ENCODE measurements at regions not wholly inside any gene's neighbourhood (a gene's known extent, or its start where the extent isn't known, plus 50 kb on each side); places are given as distances from the start of the nearest gene placed in this dataset.

DNA sequence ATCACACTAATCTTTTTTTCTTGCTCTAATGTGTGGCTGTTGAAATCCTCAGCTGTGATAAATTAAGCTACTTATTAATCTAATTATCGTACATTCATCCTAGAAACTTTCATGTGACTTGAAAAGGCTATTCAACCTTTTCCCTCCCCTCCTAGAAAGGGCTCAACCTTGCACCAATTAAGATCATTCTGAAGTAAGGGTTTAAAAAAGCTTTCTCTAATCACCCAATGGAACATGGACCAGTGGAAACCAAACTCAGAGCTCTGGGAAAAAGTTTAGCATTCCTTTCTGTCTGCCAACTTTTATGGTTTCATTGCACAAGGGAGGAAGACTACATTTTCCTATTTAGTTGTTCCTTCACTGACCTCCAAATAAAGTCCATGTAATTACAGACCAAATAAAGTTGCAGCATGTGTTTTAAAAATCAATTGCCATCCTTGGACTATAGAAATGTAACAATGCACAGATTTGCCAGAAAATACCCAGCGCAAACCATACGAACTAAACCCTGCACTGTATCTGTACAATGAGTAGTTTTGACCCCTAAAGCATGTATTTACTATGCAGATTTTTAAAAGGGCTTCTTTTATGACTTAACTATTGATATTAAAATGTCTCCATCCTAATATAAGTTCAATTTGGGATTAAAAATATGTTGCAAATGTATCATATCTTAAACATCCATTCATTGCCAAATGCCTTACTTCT is 142.6 kb upstream of the OTX2 start:
- no peaks in the 10 kb centered on the region for H3K9me3 Mint-ChIP-seq
- H3K36me3 Mint-ChIP-seq (ENCODE audit: low read depth), result no peaks in the 10 kb centered on the region
- H3K27me3 Mint-ChIP-seq (ENCODE audit: low read depth), result no peaks in the 10 kb centered on the region
- H3K4me1 Mint-ChIP-seq (ENCODE audit: low read depth), result no peaks in the 10 kb centered on the region
- no peak overlapping the region for H3K27ac Mint-ChIP-seq
- no peak overlapping the region for H3K4me3 Mint-ChIP-seq

- no peaks in the 10 kb centered on the region for H3K36me3 Mint-ChIP-seq (ENCODE audit: low read depth)
- no peak overlapping the region for H3K27ac Mint-ChIP-seq
Observed at GRCh38 chr14:56949828-56950227, 139.5 kb upstream of the OTX2 start.

DNA sequence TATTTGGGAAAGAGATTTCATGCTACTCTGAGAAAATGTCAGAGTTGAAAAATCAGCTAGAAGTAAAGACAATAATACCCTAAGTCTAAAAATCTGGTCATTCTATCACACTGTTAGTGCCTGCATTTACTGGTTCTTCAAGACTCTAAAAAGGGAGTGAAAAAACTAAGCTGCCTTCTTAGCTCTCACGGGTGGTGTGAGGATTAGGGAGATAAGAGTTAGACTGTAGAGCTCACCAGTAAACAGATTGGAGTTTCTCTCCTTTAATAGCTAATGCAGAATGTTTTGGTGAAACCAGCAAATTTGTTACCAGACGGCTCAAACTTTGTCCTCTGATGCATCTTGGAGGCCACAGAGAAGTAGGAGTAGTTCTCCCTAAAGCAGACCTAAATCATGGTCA is 135.0 kb upstream of the OTX2 start:
- Mint-ChIP-seq H3K9me3 (no peaks in the 10 kb centered on the region), H3K27ac (no peak overlapping the region), H3K27me3 (ENCODE audit: low read depth) (no peaks in the 10 kb centered on the region), H3K4me1 (ENCODE audit: low read depth) (no peaks in the 10 kb centered on the region), H3K4me3 (no peak overlapping the region), H3K36me3 (ENCODE audit: low read depth) (no peaks in the 10 kb centered on the region)

More at GRCh38 chr14:56949828-56950227, 139.5 kb upstream of the OTX2 start:
- Mint-ChIP-seq H3K9me3 (no peaks in the 10 kb centered on the region), H3K27me3 (ENCODE audit: low read depth) (no peaks in the 10 kb centered on the region), H3K4me3 (no peak overlapping the region), H3K4me1 (ENCODE audit: low read depth) (no peaks in the 10 kb centered on the region)

GRCh38 chr14:56944397-56944796 is 134.1 kb upstream of the OTX2 start:
- H3K27me3 Mint-ChIP-seq (ENCODE audit: low read depth), result no peaks in the 10 kb centered on the region
- no peaks in the 10 kb centered on the region for H3K36me3 Mint-ChIP-seq (ENCODE audit: low read depth)
- H3K9me3 Mint-ChIP-seq, result peaks cover 2% of the 10 kb centered on the region
- no peaks in the 10 kb centered on the region for H3K4me1 Mint-ChIP-seq (ENCODE audit: low read depth)
- H3K4me3 Mint-ChIP-seq, result no peak overlapping the region
- H3K27ac Mint-ChIP-seq, result no peak overlapping the region

GRCh38 chr14:56933446-56933845 is 123.2 kb upstream of the OTX2 start:
- no peaks in the 10 kb centered on the region for H3K36me3 Mint-ChIP-seq (ENCODE audit: low read depth)
- no peaks in the 10 kb centered on the region for H3K4me1 Mint-ChIP-seq (ENCODE audit: low read depth)
- no peak overlapping the region for H3K27ac Mint-ChIP-seq
- no peaks in the 10 kb centered on the region for H3K9me3 Mint-ChIP-seq
- H3K4me3 Mint-ChIP-seq, result no peak overlapping the region
- H3K27me3 Mint-ChIP-seq (ENCODE audit: low read depth), result no peaks in the 10 kb centered on the region

DNA sequence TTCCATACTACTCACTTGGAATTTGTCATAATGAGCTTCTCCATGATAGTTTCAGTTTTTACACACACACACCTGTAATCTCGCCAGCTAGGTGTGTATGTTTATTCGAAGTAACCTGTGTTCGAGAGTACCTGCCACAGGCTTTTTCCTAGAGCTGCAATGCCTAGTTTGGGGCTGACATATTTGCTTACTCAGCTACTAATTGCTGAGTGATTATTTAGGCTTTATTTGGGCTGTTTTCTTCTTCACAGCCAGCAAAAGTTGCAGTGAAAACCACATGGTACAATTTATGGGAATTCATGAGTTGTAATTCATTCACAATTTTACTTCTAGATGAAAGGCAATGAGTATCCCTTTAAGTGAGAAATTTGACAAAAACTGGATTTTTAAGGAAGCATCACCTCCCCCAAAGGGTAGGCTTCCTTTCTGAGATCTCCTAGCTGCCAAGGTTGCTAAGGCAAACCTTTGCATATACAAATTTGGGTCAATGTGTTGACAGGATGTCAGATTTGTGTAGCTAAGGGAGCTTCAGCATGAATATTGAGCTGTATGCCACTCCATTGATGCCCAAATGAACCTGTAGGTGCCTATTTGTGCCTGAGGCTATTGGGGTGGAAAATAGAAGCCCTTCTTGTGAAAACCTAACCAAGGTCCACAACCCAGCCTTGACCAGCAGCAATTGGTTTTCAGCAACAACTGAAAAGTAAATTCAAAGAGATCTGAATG is 108.7 kb upstream of the OTX2 start:
- Mint-ChIP-seq H3K4me1 (ENCODE audit: low read depth) (no peaks in the 10 kb centered on the region), H3K27me3 (ENCODE audit: low read depth) (no peaks in the 10 kb centered on the region), H3K4me3 (no peak overlapping the region), H3K36me3 (ENCODE audit: low read depth) (no peaks in the 10 kb centered on the region), H3K27ac (no peak overlapping the region), H3K9me3 (no peaks in the 10 kb centered on the region)

GRCh38 chr14:56905282-56905681 is 95.0 kb upstream of the OTX2 start:
- Mint-ChIP-seq H3K27me3 (ENCODE audit: low read depth) (peaks cover 7% of the 10 kb centered on the region), H3K27ac (no peak overlapping the region), H3K36me3 (ENCODE audit: low read depth) (no peaks in the 10 kb centered on the region), H3K9me3 (no peaks in the 10 kb centered on the region), H3K4me1 (ENCODE audit: low read depth) (no peaks in the 10 kb centered on the region), H3K4me3 (no peak overlapping the region)

GRCh38 chr14:56903304-56903969 is 93.2 kb upstream of the OTX2 start:
- no peaks in the 10 kb centered on the region for H3K36me3 Mint-ChIP-seq (ENCODE audit: low read depth)

DNA sequence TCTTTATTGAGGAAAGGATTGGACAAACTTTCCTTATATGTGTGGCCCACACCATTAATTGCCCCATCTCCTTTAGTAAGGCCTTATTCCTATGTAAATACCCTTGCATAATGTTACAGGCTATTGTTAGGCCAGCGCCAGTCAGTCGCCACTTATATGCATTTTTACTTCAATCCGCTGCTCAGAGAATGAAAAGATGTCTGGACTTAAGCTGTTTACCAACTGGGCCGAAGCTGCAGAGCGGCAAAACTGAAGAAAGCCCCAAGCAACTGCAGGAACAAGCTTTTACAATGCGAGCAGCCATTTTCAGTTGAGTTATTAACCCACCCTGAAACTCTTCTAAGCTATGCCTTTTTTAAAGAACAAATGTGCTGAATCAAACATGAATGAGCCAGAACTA is 92.1 kb upstream of the OTX2 start:
- Mint-ChIP-seq H3K4me1 (ENCODE audit: low read depth) (no peaks in the 10 kb centered on the region), H3K27me3 (ENCODE audit: low read depth) (peaks cover 7% of the 10 kb centered on the region), H3K36me3 (ENCODE audit: low read depth) (no peaks in the 10 kb centered on the region), H3K4me3 (no peak overlapping the region), H3K9me3 (no peaks in the 10 kb centered on the region), H3K27ac (no peak overlapping the region)

More at GRCh38 chr14:56903304-56903969, 93.2 kb upstream of the OTX2 start:
- no peaks in the 10 kb centered on the region for H3K4me1 Mint-ChIP-seq (ENCODE audit: low read depth)
- peaks cover 7% of the 10 kb centered on the region for H3K27me3 Mint-ChIP-seq (ENCODE audit: low read depth)
- H3K27ac Mint-ChIP-seq, result no peak overlapping the region
- no peaks in the 10 kb centered on the region for H3K9me3 Mint-ChIP-seq
- H3K4me3 Mint-ChIP-seq, result no peak overlapping the region

GRCh38 chr14:56900726-56901125 is 90.4 kb upstream of the OTX2 start:
- H3K27me3 Mint-ChIP-seq (ENCODE audit: low read depth), result peaks cover 7% of the 10 kb centered on the region
- no peaks in the 10 kb centered on the region for H3K9me3 Mint-ChIP-seq
- no peaks in the 10 kb centered on the region for H3K36me3 Mint-ChIP-seq (ENCODE audit: low read depth)

DNA sequence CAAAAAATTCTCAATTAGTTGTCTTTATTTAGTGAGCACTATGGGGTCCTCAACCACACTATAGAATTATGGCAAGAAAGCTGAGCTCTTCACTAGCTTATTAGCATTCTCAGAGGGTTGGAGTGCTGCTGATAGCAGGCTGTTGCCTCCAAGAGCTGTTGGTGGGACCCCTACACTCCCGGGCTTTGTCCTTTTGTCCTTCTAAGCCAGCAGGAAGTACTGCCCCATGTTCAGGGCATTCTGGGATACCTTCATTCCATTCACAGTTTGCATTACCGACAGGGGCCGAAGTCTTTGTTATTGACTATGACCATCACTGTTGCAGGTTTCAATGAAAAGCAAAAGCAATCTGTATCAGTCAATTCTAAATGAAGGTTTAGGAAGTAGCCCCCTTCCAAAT is 89.5 kb upstream of the OTX2 start:
- no peak overlapping the region for H3K4me3 Mint-ChIP-seq
- H3K27ac Mint-ChIP-seq, result no peak overlapping the region
- H3K27me3 Mint-ChIP-seq (ENCODE audit: low read depth), result peaks cover 7% of the 10 kb centered on the region
- no peaks in the 10 kb centered on the region for H3K4me1 Mint-ChIP-seq (ENCODE audit: low read depth)
- no peaks in the 10 kb centered on the region for H3K36me3 Mint-ChIP-seq (ENCODE audit: low read depth)
- H3K9me3 Mint-ChIP-seq, result no peaks in the 10 kb centered on the region

More at GRCh38 chr14:56900726-56901125, 90.4 kb upstream of the OTX2 start:
- H3K4me3 Mint-ChIP-seq, result no peak overlapping the region
- no peak overlapping the region for H3K27ac Mint-ChIP-seq
- no peaks in the 10 kb centered on the region for H3K4me1 Mint-ChIP-seq (ENCODE audit: low read depth)

DNA sequence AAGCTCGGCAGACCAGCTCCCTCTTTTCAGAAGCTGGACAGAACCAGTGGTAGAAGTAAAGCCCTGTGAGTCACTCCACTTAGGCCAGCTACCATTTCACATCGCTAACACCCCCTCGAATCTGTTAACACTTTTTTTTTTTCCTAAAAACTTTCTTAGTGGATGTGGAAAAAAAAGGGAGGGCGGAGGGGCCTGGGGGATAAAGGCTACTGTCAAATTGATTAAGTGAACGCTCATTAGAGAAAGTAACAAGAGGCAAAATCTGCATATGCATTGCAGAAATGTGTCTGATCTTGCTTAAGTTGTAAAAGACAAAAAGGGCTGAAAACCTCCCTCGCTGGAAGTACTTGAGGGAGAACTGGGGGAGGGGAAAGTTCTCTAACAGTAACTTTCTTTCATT is 86.6 kb upstream of the OTX2 start:
- Mint-ChIP-seq H3K4me1 (ENCODE audit: low read depth) (no peaks in the 10 kb centered on the region), H3K4me3 (no peak overlapping the region), H3K27ac (no peak overlapping the region), H3K9me3 (no peaks in the 10 kb centered on the region), H3K36me3 (ENCODE audit: low read depth) (no peaks in the 10 kb centered on the region), H3K27me3 (ENCODE audit: low read depth) (peaks cover 7% of the 10 kb centered on the region)

DNA sequence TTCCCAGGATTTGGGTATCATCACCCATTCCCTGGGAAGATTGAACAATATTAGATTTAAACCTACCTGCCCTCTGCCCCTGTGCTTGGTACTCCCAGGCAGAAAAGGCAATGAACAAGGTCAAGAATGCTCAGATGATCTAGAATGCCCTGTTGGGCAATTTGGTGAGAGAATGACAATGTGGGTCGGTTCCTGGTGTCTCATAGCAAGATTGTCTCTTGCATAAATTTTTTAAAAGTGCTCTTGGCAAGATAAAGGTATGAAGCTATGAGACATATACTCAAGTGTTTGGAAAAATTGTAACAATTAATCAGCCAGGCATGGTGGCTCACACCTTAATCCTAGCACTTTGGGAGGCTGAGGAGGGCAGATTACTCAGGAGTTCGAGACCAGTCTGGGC is 86.0 kb upstream of the OTX2 start:
- no peak overlapping the region for H3K4me3 Mint-ChIP-seq
- H3K27me3 Mint-ChIP-seq (ENCODE audit: low read depth), result peaks cover 7% of the 10 kb centered on the region
- no peak overlapping the region for H3K27ac Mint-ChIP-seq
- H3K36me3 Mint-ChIP-seq (ENCODE audit: low read depth), result no peaks in the 10 kb centered on the region
- no peaks in the 10 kb centered on the region for H3K9me3 Mint-ChIP-seq
- no peaks in the 10 kb centered on the region for H3K4me1 Mint-ChIP-seq (ENCODE audit: low read depth)

DNA sequence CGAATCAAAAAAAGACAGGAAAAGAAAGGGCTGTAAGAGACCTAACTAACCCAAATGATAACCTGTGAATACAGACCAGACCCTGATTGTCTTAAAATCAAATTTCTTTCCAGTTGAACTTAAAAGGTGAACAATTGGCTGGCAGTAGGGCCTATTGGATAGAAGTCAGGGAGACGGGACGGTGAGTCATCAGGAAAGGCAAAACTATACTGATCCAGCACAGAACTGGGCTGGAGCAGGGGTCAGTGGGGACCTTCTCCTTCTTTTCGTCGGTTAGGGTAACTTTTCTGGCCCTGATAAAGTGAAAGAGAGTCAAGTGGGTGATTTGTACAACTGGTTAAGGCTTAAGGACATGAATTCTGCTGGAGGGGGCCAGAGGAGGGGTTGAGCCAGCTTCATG is 84.9 kb upstream of the OTX2 start:
- peaks cover 7% of the 10 kb centered on the region for H3K27me3 Mint-ChIP-seq (ENCODE audit: low read depth)
- H3K36me3 Mint-ChIP-seq (ENCODE audit: low read depth), result no peaks in the 10 kb centered on the region
- no peaks in the 10 kb centered on the region for H3K9me3 Mint-ChIP-seq
- no peaks in the 10 kb centered on the region for H3K4me1 Mint-ChIP-seq (ENCODE audit: low read depth)
- H3K27ac Mint-ChIP-seq, result no peak overlapping the region
- no peak overlapping the region for H3K4me3 Mint-ChIP-seq

- Mint-ChIP-seq H3K4me1 (ENCODE audit: low read depth) (no peaks in the 10 kb centered on the region), H3K9me3 (no peaks in the 10 kb centered on the region), H3K36me3 (ENCODE audit: low read depth) (no peaks in the 10 kb centered on the region), H3K4me3 (no peak overlapping the region), H3K27me3 (ENCODE audit: low read depth) (peaks cover 7% of the 10 kb centered on the region), H3K27ac (no peak overlapping the region)
Observed at GRCh38 chr14:56894591-56894991, 84.3 kb upstream of the OTX2 start.
